ENCODE measurements at regions not wholly inside any gene's neighbourhood (a gene's known extent, or its start where the extent isn't known, plus 50 kb on each side); places are given as distances from the start of the nearest gene placed in this dataset.

- intact Hi-C loops (cut with micrococcal nuclease): no loop called here
- no peak overlapping the region for H3K27ac Mint-ChIP-seq
- H3K36me3 Mint-ChIP-seq (ENCODE audit: low read depth): no peaks in the 10 kb centered on the region
- H3K27me3 Mint-ChIP-seq (ENCODE audit: insufficient read depth): peaks cover 4% of the 10 kb centered on the region
- no peaks in the 10 kb centered on the region for H3K9me3 Mint-ChIP-seq
- H3K4me3 Mint-ChIP-seq: no peak overlapping the region
- H3K4me1 Mint-ChIP-seq (ENCODE audit: low read depth): no peaks in the 10 kb centered on the region
- no peak for DNase-seq (ENCODE audit: low spot score)
Measured at GRCh38 chr12:65593239-65593701, 231.0 kb upstream of the HMGA2 start.

GRCh38 chr12:65594409-65594808 is 229.9 kb upstream of the HMGA2 start:
- Mint-ChIP-seq H3K9me3 (no peaks in the 10 kb centered on the region), H3K27ac (no peak overlapping the region), H3K4me1 (ENCODE audit: low read depth) (no peaks in the 10 kb centered on the region), H3K4me3 (no peak overlapping the region), H3K27me3 (ENCODE audit: insufficient read depth) (peaks cover 4% of the 10 kb centered on the region), H3K36me3 (ENCODE audit: low read depth) (no peaks in the 10 kb centered on the region)
- no peak for DNase-seq (ENCODE audit: low spot score)
- intact Hi-C loops (cut with micrococcal nuclease): no loop called here

- intact Hi-C loops (cut with micrococcal nuclease): no loop called here
- DNase-seq (ENCODE audit: low spot score): no peak
- no peak overlapping the region for H3K4me3 Mint-ChIP-seq
- no peaks in the 10 kb centered on the region for H3K36me3 Mint-ChIP-seq (ENCODE audit: low read depth)
- H3K27me3 Mint-ChIP-seq (ENCODE audit: insufficient read depth): peaks cover 4% of the 10 kb centered on the region
- no peaks in the 10 kb centered on the region for H3K4me1 Mint-ChIP-seq (ENCODE audit: low read depth)
- no peak overlapping the region for H3K27ac Mint-ChIP-seq
- H3K9me3 Mint-ChIP-seq: no peaks in the 10 kb centered on the region
Measured at GRCh38 chr12:65595016-65595560, 229.2 kb upstream of the HMGA2 start.

GRCh38 chr12:65596514-65597091 is 227.7 kb upstream of the HMGA2 start:
- no peak for DNase-seq (ENCODE audit: low spot score)
- Mint-ChIP-seq H3K4me3 (no peak overlapping the region), H3K4me1 (ENCODE audit: low read depth) (no peaks in the 10 kb centered on the region), H3K27ac (no peak overlapping the region), H3K27me3 (ENCODE audit: insufficient read depth) (peaks cover 13% of the 10 kb centered on the region), H3K36me3 (ENCODE audit: low read depth) (no peaks in the 10 kb centered on the region), H3K9me3 (no peaks in the 10 kb centered on the region)
- intact Hi-C loops (cut with micrococcal nuclease): no loop called here

GRCh38 chr12:65597527-65597926 is 226.8 kb upstream of the HMGA2 start:
- Mint-ChIP-seq H3K4me3 (no peak overlapping the region), H3K36me3 (ENCODE audit: low read depth) (no peaks in the 10 kb centered on the region)

GRCh38 chr12:65598688-65599087 is 225.6 kb upstream of the HMGA2 start:
- Mint-ChIP-seq H3K27ac (no peak overlapping the region), H3K4me3 (no peak overlapping the region), H3K4me1 (ENCODE audit: low read depth) (peaks cover 8% of the 10 kb centered on the region), H3K27me3 (ENCODE audit: insufficient read depth) (peaks cover 11% of the 10 kb centered on the region), H3K9me3 (no peaks in the 10 kb centered on the region), H3K36me3 (ENCODE audit: low read depth) (no peaks in the 10 kb centered on the region)
- no peak for DNase-seq (ENCODE audit: low spot score)
- intact Hi-C loops (cut with micrococcal nuclease): no loop called here

More at GRCh38 chr12:65597527-65597926, 226.8 kb upstream of the HMGA2 start:
- H3K27ac Mint-ChIP-seq: no peak overlapping the region
- H3K27me3 Mint-ChIP-seq (ENCODE audit: insufficient read depth): peaks cover 11% of the 10 kb centered on the region
- intact Hi-C loops (cut with micrococcal nuclease): no loop called here
- no peak for DNase-seq (ENCODE audit: low spot score)
- peaks cover 3% of the 10 kb centered on the region for H3K4me1 Mint-ChIP-seq (ENCODE audit: low read depth)
- no peaks in the 10 kb centered on the region for H3K9me3 Mint-ChIP-seq

- Mint-ChIP-seq H3K4me3 (no peak overlapping the region), H3K27ac (no peak overlapping the region), H3K4me1 (ENCODE audit: low read depth) (peaks cover 8% of the 10 kb centered on the region), H3K36me3 (ENCODE audit: low read depth) (no peaks in the 10 kb centered on the region), H3K27me3 (ENCODE audit: insufficient read depth) (peaks cover 11% of the 10 kb centered on the region), H3K9me3 (no peaks in the 10 kb centered on the region)
- no peak for DNase-seq (ENCODE audit: low spot score)
- intact Hi-C loops (cut with micrococcal nuclease): loop anchor here (1.0 to 5.0 kb wide), 3 partner anchors 70 to 485 kb away; no protein-coding TSS in a partner anchor
Measured at GRCh38 chr12:65602253-65602609, 222.1 kb upstream of the HMGA2 start.

GRCh38 chr12:65602610-65603295 is 221.5 kb upstream of the HMGA2 start:
- Mint-ChIP-seq H3K4me1 (ENCODE audit: low read depth) (peaks cover 8% of the 10 kb centered on the region), H3K9me3 (no peaks in the 10 kb centered on the region)
- intact Hi-C loops (cut with micrococcal nuclease): loop anchor here (1.0 to 5.0 kb wide), 3 partner anchors 70 to 485 kb away; no protein-coding TSS in a partner anchor

GRCh38 chr12:65603438-65604351 is 220.6 kb upstream of the HMGA2 start:
- Mint-ChIP-seq H3K4me1 (ENCODE audit: low read depth) (peaks cover 8% of the 10 kb centered on the region), H3K36me3 (ENCODE audit: low read depth) (no peaks in the 10 kb centered on the region), H3K27ac (no peak overlapping the region), H3K27me3 (ENCODE audit: insufficient read depth) (peaks cover 11% of the 10 kb centered on the region), H3K9me3 (no peaks in the 10 kb centered on the region), H3K4me3 (no peak overlapping the region)
- intact Hi-C loops (cut with micrococcal nuclease): loop anchor here (5.0 kb wide), 1 partner anchor 69 kb away; no protein-coding TSS in a partner anchor
- no peak for DNase-seq (ENCODE audit: low spot score)

More at GRCh38 chr12:65602610-65603295, 221.5 kb upstream of the HMGA2 start:
- Mint-ChIP-seq H3K36me3 (ENCODE audit: low read depth) (no peaks in the 10 kb centered on the region), H3K27ac (no peak overlapping the region), H3K27me3 (ENCODE audit: insufficient read depth) (peaks cover 11% of the 10 kb centered on the region), H3K4me3 (no peak overlapping the region)
- DNase-seq (ENCODE audit: low spot score): peak; percentile 1

- H3K27ac Mint-ChIP-seq: no peak overlapping the region
- H3K27me3 Mint-ChIP-seq (ENCODE audit: insufficient read depth): peaks cover 11% of the 10 kb centered on the region
- H3K4me1 Mint-ChIP-seq (ENCODE audit: low read depth): peaks cover 8% of the 10 kb centered on the region
- no peaks in the 10 kb centered on the region for H3K9me3 Mint-ChIP-seq
- DNase-seq (ENCODE audit: low spot score): no peak
- H3K36me3 Mint-ChIP-seq (ENCODE audit: low read depth): no peaks in the 10 kb centered on the region
- intact Hi-C loops (cut with micrococcal nuclease): no loop called here
- no peak overlapping the region for H3K4me3 Mint-ChIP-seq
Measured at GRCh38 chr12:65605019-65605418, 219.3 kb upstream of the HMGA2 start.

GRCh38 chr12:65606008-65606766 is 218.1 kb upstream of the HMGA2 start:
- intact Hi-C loops (cut with micrococcal nuclease): no loop called here
- no peak for DNase-seq (ENCODE audit: low spot score)
- Mint-ChIP-seq H3K4me3 (no peak overlapping the region), H3K4me1 (ENCODE audit: low read depth) (peaks cover 8% of the 10 kb centered on the region), H3K36me3 (ENCODE audit: low read depth) (no peaks in the 10 kb centered on the region), H3K9me3 (no peaks in the 10 kb centered on the region), H3K27me3 (ENCODE audit: insufficient read depth) (peaks cover 5% of the 10 kb centered on the region), H3K27ac (no peak overlapping the region)

GRCh38 chr12:65607401-65607841 is 216.9 kb upstream of the HMGA2 start:
- Mint-ChIP-seq H3K4me1 (ENCODE audit: low read depth) (peaks cover 6% of the 10 kb centered on the region), H3K4me3 (no peak overlapping the region), H3K36me3 (ENCODE audit: low read depth) (no peaks in the 10 kb centered on the region), H3K27ac (no peak overlapping the region), H3K27me3 (ENCODE audit: insufficient read depth) (peaks cover 2% of the 10 kb centered on the region), H3K9me3 (no peaks in the 10 kb centered on the region)
- DNase-seq (ENCODE audit: low spot score): no peak
- intact Hi-C loops (cut with micrococcal nuclease): no loop called here
